HL-60 (cell line): ENCODE measurements at regions not wholly inside any gene's neighbourhood (a gene's known extent, or its start where the extent isn't known, plus 50 kb on each side); places are given as distances from the start of the nearest gene placed in this dataset.

ENCODE experiments used
- DNase-seq, 2 experiments: peaks; one replicate each; pipeline ENCODE4 v3.0.0-alpha.2; 2010 to 2020; ENCODE audit warnings: low read depth in 1 of 2, low spot score in 1 of 2
- H3K27ac ChIP-seq: fragments of 250-450 bp; sonication (Bioruptor Pico); replicated peaks from 2 replicates; pipeline ENCODE4 v1.5.1; 2020; ENCODE audit warnings: mild to moderate bottlenecking, moderate library complexity
- H3K27me3 ChIP-seq: fragments of 250-450 bp; sonication (Bioruptor Pico); 2 replicates; pipeline ENCODE4 v1.5.1; 2021; ENCODE audit warnings: mild to moderate bottlenecking, moderate library complexity; ENCODE audit not compliant: insufficient read depth, poor library complexity, severe bottlenecking
- H3K4me3 ChIP-seq: replicated peaks from 2 replicates; pipeline ENCODE4 v1.5.1; 2011; ENCODE audit warnings: mild to moderate bottlenecking, control low read depth, low read length; ENCODE audit not compliant: insufficient read depth
- CTCF ChIP-seq: IDR thresholded peaks from one replicate; pipeline ENCODE4 v1.5.1; 2011; ENCODE audit warnings: low read length, control low read depth, inconsistent platforms; ENCODE audit not compliant: insufficient read depth
- GABPA ChIP-seq: IDR thresholded peaks from 2 replicates; pipeline ENCODE4 v1.6.1; 2012; ENCODE audit warnings: low read depth
- POLR2AphosphoS5 ChIP-seq: IDR thresholded peaks from 2 replicates; pipeline ENCODE4 v1.6.1; 2012; ENCODE audit warnings: low read depth
- SPI1 ChIP-seq: IDR thresholded peaks from 2 replicates; pipeline ENCODE4 v1.6.1; 2012; ENCODE audit warnings: low read depth, mild to moderate bottlenecking, borderline replicate concordance
- TF ChIP-seq, protein P1 (sequence below): IDR thresholded peaks from 2 replicates; pipeline ENCODE4 v1.6.1; 2012; ENCODE audit warnings: low read depth; ENCODE audit not compliant: insufficient replicate concordance

DNA sequence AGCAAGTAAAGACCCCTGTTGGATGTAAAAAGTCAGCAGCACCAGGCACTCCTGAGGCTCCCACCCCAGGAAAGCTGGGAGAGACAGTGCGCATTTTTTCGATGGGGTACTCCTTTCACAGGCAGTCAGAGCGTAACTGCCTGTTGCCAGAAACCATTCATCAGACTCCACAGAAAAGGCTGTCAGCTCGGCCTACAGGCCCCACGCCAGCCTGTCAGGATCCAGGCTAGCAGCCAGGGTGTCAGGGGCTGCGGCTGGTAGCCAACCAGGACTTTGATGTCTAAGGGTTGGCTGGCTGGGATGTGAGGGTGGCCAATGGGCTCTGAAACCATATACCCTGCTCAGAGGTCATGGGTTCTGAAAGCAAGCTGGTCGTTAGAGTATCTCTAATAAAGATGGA, 164.5 kb downstream of the WNT5A start:
- DNase-seq, result no peak
- Histone ChIP-seq H3K27ac (no peak overlapping the region), H3K4me3 (no peak overlapping the region), H3K27me3 (peaks cover 2% of the 10 kb centered on the region)
- TF ChIP-seq POLR2AphosphoS5, result no peak
- no peak for TF ChIP-seq SPI1
- TF ChIP-seq CTCF, result no peak
- TF ChIP-seq, protein P1, sequence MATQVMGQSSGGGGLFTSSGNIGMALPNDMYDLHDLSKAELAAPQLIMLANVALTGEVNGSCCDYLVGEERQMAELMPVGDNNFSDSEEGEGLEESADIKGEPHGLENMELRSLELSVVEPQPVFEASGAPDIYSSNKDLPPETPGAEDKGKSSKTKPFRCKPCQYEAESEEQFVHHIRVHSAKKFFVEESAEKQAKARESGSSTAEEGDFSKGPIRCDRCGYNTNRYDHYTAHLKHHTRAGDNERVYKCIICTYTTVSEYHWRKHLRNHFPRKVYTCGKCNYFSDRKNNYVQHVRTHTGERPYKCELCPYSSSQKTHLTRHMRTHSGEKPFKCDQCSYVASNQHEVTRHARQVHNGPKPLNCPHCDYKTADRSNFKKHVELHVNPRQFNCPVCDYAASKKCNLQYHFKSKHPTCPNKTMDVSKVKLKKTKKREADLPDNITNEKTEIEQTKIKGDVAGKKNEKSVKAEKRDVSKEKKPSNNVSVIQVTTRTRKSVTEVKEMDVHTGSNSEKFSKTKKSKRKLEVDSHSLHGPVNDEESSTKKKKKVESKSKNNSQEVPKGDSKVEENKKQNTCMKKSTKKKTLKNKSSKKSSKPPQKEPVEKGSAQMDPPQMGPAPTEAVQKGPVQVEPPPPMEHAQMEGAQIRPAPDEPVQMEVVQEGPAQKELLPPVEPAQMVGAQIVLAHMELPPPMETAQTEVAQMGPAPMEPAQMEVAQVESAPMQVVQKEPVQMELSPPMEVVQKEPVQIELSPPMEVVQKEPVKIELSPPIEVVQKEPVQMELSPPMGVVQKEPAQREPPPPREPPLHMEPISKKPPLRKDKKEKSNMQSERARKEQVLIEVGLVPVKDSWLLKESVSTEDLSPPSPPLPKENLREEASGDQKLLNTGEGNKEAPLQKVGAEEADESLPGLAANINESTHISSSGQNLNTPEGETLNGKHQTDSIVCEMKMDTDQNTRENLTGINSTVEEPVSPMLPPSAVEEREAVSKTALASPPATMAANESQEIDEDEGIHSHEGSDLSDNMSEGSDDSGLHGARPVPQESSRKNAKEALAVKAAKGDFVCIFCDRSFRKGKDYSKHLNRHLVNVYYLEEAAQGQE, result no peak
- no peak for TF ChIP-seq GABPA

DNA sequence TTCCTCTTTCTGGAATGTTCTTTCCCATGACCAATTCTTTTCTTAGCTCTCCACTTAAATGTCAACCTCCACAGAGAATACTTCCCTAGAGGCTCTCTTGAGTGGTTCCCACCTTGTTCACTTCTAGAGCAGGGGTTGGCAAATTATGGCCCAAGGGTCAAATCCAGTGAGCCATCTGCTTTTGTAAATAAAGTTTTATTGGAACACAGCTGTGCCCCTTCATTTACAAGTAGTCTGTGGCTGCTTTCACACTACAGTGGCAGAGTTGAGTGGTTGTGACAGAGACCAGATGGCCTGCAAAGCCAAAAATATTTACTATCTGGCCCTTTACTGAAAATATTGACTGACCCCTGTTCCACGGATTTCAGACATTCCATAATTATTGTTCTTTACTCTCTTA, 166.2 kb downstream of the WNT5A start:
- Histone ChIP-seq H3K27ac (no peak overlapping the region), H3K27me3 (no peaks in the 10 kb centered on the region), H3K4me3 (no peak overlapping the region)
- TF ChIP-seq, protein P1, result no peak
- TF ChIP-seq CTCF (no peak), GABPA (no peak), POLR2AphosphoS5 (no peak), SPI1 (no peak)
- no peak for DNase-seq

DNA sequence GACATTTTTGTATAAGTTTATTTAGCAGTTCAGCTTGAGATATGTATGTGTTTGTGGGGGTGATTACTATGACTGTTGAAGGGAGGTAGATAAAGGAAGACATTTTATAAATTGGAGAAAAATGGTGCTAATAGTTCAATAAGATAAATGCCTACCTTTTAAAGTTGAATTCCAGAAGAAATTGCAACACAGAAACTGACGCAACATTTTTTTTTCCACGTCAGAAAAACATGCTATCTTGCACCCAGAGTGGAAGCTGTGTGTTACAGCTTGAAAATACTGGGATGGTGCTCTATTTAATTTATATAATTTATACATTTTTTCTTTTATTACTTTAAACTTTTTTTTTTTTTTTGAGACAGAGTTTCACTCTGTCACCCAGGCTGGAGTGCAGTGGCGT, 171.7 kb downstream of the WNT5A start:
- TF ChIP-seq GABPA (no peak), POLR2AphosphoS5 (no peak), CTCF (no peak), SPI1 (no peak)
- TF ChIP-seq, protein P1, result no peak
- H3K4me3 ChIP-seq, result no peak overlapping the region
- H3K27me3 ChIP-seq, result no peaks in the 10 kb centered on the region
- no peak overlapping the region for H3K27ac ChIP-seq
- DNase-seq, result no peak
